Endothelial cell (in vitro differentiated cells): ENCODE measurements at regions not wholly inside any gene's neighbourhood (a gene's known extent, or its start where the extent isn't known, plus 50 kb on each side); places are given as distances from the start of the nearest gene placed in this dataset.

Source experiments
- DNase-seq: peaks from one replicate; pipeline ENCODE4 v3.0.0; 2021; ENCODE audit warnings: low spot score
- H3K27ac Mint-ChIP-seq: one replicate; pipeline ENCODE4 v1.8.0; 2021; ENCODE audit warnings: mixed read lengths, inconsistent platforms; ENCODE audit not compliant: unreplicated experiment
- H3K27me3 Mint-ChIP-seq: one replicate; pipeline ENCODE4 v1.8.0; 2021; ENCODE audit warnings: mild to moderate bottlenecking, moderate library complexity, mixed read lengths, inconsistent platforms; ENCODE audit not compliant: unreplicated experiment
- H3K36me3 Mint-ChIP-seq: one replicate; pipeline ENCODE4 v1.8.0; 2021; ENCODE audit warnings: mild to moderate bottlenecking, low read depth, mixed read lengths, inconsistent platforms; ENCODE audit not compliant: unreplicated experiment
- H3K4me1 Mint-ChIP-seq: one replicate; pipeline ENCODE4 v1.8.0; 2021; ENCODE audit warnings: mild to moderate bottlenecking, mixed read lengths, inconsistent platforms; ENCODE audit not compliant: unreplicated experiment
- H3K4me3 Mint-ChIP-seq: one replicate; pipeline ENCODE4 v1.8.0; 2021; ENCODE audit warnings: mild to moderate bottlenecking, mixed read lengths, inconsistent platforms; ENCODE audit not compliant: unreplicated experiment
- H3K9me3 Mint-ChIP-seq: one replicate; pipeline ENCODE4 v1.8.0; 2021; ENCODE audit warnings: mixed read lengths, inconsistent platforms; ENCODE audit not compliant: unreplicated experiment
- TF ChIP-seq, protein P1 (sequence below): fragments of 200-600 bp; sonication (generic); IDR thresholded peaks from one replicate; pipeline ENCODE4 v1.5.0; 2021; ENCODE audit warnings: antibody characterized with exemption; ENCODE audit not compliant: unreplicated experiment

DNA sequence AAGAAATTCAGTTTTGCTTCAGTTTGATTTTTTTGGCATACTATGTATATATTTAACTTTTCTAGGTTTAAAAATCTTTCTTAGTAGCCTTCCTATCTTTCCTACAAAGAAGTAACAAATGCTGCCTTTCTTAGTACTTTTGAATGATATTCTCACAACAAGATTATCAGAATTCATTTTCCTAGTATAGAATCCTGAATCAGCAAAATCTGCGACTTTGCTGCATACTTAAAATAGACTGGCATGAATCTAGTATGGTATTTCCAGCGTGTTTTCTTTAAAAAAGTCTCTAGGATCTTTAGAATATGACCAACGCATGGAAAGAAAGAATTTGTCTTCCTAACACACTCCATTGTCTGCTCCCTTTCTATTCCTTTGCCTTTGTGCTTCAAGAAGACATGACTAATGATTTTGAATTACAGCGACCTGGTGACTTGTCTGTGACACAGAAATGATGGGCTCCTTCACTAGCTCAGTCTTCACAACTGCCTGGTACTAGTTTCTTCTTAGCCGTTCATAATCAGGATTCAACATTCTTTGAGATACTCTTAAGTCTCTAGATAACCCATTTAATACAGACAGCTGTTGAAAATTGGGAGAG, 349.8 kb downstream of the PPARGC1A start:
- no peaks in the 10 kb centered on the region for H3K36me3 Mint-ChIP-seq
- no peaks in the 10 kb centered on the region for H3K27me3 Mint-ChIP-seq
- no peaks in the 10 kb centered on the region for H3K9me3 Mint-ChIP-seq
- H3K4me3 Mint-ChIP-seq = no peak overlapping the region
- no peak overlapping the region for H3K27ac Mint-ChIP-seq
- H3K4me1 Mint-ChIP-seq = no peaks in the 10 kb centered on the region
- TF ChIP-seq, protein P1, sequence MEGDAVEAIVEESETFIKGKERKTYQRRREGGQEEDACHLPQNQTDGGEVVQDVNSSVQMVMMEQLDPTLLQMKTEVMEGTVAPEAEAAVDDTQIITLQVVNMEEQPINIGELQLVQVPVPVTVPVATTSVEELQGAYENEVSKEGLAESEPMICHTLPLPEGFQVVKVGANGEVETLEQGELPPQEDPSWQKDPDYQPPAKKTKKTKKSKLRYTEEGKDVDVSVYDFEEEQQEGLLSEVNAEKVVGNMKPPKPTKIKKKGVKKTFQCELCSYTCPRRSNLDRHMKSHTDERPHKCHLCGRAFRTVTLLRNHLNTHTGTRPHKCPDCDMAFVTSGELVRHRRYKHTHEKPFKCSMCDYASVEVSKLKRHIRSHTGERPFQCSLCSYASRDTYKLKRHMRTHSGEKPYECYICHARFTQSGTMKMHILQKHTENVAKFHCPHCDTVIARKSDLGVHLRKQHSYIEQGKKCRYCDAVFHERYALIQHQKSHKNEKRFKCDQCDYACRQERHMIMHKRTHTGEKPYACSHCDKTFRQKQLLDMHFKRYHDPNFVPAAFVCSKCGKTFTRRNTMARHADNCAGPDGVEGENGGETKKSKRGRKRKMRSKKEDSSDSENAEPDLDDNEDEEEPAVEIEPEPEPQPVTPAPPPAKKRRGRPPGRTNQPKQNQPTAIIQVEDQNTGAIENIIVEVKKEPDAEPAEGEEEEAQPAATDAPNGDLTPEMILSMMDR = no peak
- no peak for DNase-seq

DNA sequence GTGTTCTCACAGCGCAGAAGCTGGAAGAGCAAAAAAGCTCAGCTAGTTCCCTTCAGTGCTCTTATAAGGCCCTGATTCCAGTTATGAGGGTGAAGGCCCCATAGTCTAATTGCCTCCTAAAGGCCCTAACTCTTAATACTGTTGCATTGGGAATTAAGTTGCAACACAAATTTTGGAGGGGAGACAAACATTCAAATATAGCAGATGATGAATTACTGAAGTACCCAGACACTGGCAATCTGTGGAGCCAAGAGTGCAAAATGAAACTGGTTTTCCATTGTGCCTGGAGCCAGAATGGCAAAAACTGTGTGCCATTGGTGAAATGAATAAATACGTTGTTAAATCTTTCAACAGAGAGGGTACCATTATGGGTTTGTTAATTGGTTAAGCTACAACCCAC, 356.0 kb downstream of the PPARGC1A start:
- H3K4me3 Mint-ChIP-seq = no peak overlapping the region
- no peaks in the 10 kb centered on the region for H3K9me3 Mint-ChIP-seq
- no peaks in the 10 kb centered on the region for H3K4me1 Mint-ChIP-seq
- TF ChIP-seq, protein P1 = no peak
- no peaks in the 10 kb centered on the region for H3K36me3 Mint-ChIP-seq
- H3K27me3 Mint-ChIP-seq = no peaks in the 10 kb centered on the region
- no peak for DNase-seq
- no peak overlapping the region for H3K27ac Mint-ChIP-seq

DNA sequence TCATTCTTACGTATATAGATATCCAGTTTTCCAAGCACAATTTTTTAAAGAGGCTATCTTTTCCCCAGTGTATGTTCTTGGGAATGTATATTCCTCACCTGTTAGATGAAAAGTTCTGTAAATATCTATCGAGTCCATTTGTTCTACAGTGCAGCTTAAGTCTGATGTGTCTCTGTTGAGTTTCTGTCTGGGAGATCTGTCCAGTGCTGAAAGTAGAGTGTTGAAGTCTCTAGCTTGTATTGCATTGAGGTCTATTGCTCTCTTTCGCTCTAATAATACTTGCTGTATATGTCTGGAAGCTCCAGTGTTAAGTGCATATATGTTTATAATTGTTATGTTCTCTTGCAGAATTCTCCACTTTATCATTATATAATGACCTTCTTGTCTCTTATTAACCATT, 373.1 kb downstream of the PPARGC1A start:
- TF ChIP-seq, protein P1 = no peak
- Mint-ChIP-seq H3K9me3 (no peaks in the 10 kb centered on the region), H3K27ac (no peak overlapping the region), H3K27me3 (no peaks in the 10 kb centered on the region), H3K4me3 (no peak overlapping the region), H3K4me1 (peaks cover 6% of the 10 kb centered on the region), H3K36me3 (no peaks in the 10 kb centered on the region)
- DNase-seq = no peak

DNA sequence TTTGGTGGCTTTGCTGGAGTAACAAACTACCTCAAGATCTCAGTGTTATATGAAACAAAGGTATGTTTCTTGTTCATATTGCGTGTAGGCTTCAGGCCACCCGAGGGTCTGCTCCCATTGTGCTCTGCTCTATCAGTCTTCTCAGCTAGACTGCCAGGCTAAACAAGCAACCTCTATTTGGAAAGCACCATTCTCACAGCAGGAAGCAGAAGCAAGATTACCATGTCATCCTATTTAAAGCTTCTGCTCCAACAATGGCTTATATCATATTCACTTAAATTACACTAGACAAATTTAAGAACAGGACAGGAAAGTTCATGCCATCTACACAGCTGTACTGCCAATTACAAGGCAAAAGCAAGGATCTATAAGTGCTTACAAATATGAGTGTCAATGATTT, 385.8 kb downstream of the PPARGC1A start:
- no peaks in the 10 kb centered on the region for H3K27me3 Mint-ChIP-seq
- no peaks in the 10 kb centered on the region for H3K36me3 Mint-ChIP-seq
- no peak overlapping the region for H3K27ac Mint-ChIP-seq
- TF ChIP-seq, protein P1 = no peak
- no peaks in the 10 kb centered on the region for H3K9me3 Mint-ChIP-seq
- no peak for DNase-seq
- H3K4me1 Mint-ChIP-seq = no peaks in the 10 kb centered on the region
- H3K4me3 Mint-ChIP-seq = no peak overlapping the region

DNA sequence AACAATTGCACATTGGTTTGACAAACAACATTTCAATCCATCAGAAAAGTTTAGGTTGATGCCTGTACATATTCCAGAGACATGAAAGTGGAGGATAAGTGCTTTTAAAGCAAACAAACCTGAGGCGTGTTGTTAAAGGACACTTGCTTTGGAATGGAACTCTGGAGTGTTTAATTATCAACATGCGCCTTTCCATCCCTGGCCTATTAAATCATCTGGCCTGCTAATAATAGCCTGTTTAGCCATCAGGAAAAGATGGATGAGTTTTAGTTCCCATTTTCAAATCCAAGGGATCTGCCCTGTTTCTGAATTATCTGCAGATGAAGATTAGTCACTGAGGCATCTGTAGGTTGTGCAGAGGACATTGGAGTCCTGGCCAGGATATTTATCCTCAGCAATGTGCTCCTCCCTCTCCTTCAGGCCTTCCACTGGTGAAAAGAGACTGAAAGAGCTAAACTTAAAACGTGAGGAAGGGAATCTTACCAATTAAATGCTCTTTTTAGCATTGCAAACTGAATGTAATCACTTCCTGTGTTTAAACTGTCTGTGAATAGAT, 388.9 kb downstream of the PPARGC1A start:
- no peaks in the 10 kb centered on the region for H3K36me3 Mint-ChIP-seq
- no peak overlapping the region for H3K27ac Mint-ChIP-seq
- no peak for DNase-seq
- no peaks in the 10 kb centered on the region for H3K27me3 Mint-ChIP-seq
- H3K4me1 Mint-ChIP-seq = peaks cover 5% of the 10 kb centered on the region
- no peaks in the 10 kb centered on the region for H3K9me3 Mint-ChIP-seq
- TF ChIP-seq, protein P1 = no peak
- H3K4me3 Mint-ChIP-seq = no peak overlapping the region
